GM21786 (cell line): ENCODE measurements at regions not wholly inside any gene's neighbourhood (a gene's known extent, or its start where the extent isn't known, plus 50 kb on each side); places are given as distances from the start of the nearest gene placed in this dataset.
A peak's percentile ranks its signal among the peaks of the same experiment; 100 is the strongest.
"Not testable (repeated sequence)": the region's sequence is repeated elsewhere in the genome, so short reads cannot be mapped to it uniquely, and the experiment has no call there.

Experiments
- ATAC-seq: cut with Tn5 transposase; IDR thresholded peaks from one replicate; pipeline ENCODE4 v1.9.1; 2021; ENCODE audit not compliant: unreplicated experiment

- no peak for ATAC-seq
These were observed 84.6 kb upstream of the ATP8B1 start for GRCh38 chr18:57887543-57888383.

- no peak for ATAC-seq
These were observed 82.8 kb upstream of the ATP8B1 start for GRCh38 chr18:57885931-57886330.

GRCh38 chr18:57882465-57882864, 79.3 kb upstream of the ATP8B1 start:
- ATAC-seq, result no peak

GRCh38 chr18:57881818-57882413, 78.8 kb upstream of the ATP8B1 start:
- peak; percentile 75 for ATAC-seq

- ATAC-seq, result not testable (repeated sequence)
These were observed 76.8 kb upstream of the ATP8B1 start for GRCh38 chr18:57879924-57880323.

GRCh38 chr18:57869221-57869620, 66.1 kb upstream of the ATP8B1 start:
- ATAC-seq, result no peak

GRCh38 chr18:57866355-57866754, 63.2 kb upstream of the ATP8B1 start:
- ATAC-seq, result no peak

- ATAC-seq, result no peak
These were observed 61.6 kb upstream of the ATP8B1 start for GRCh38 chr18:57864615-57865121.

GRCh38 chr18:57863706-57864105, 60.6 kb upstream of the ATP8B1 start:
- no peak for ATAC-seq

GRCh38 chr18:57859314-57859713, 56.2 kb upstream of the ATP8B1 start:
- peak; percentile 74 for ATAC-seq

- no peak for ATAC-seq
These were observed 53.6 kb upstream of the ATP8B1 start for GRCh38 chr18:57856557-57857280.

GRCh38 chr18:57856128-57856527, 53.0 kb upstream of the ATP8B1 start:
- ATAC-seq, result no peak

GRCh38 chr18:57855551-57855950, 52.4 kb upstream of the ATP8B1 start:
- no peak for ATAC-seq

- no peak for ATAC-seq
These were observed 51.6 kb upstream of the ATP8B1 start for GRCh38 chr18:57854726-57855125.

GRCh38 chr18:57853864-57854263, 50.7 kb upstream of the ATP8B1 start:
- no peak for ATAC-seq

GRCh38 chr18:57853133-57853532, 50.0 kb upstream of the ATP8B1 start:
- no peak for ATAC-seq
